HuH-7 (cell line): ENCODE measurements at regions not wholly inside any gene's neighbourhood (a gene's known extent, or its start where the extent isn't known, plus 50 kb on each side); places are given as distances from the start of the nearest gene placed in this dataset.
"Not testable (repeated sequence)": the region's sequence is repeated elsewhere in the genome, so short reads cannot be mapped to it uniquely, and the experiment has no call there.

ENCODE experiments used
- DNase-seq: peaks from one replicate; pipeline ENCODE4 v3.0.0; 2011; ENCODE audit warnings: low spot score

- DNase-seq = not testable (repeated sequence)
These were observed 213.2 kb downstream of the BANP start for GRCh38 chr16:88164196-88165039.

GRCh38 chr16:88165040-88165544, 213.9 kb downstream of the BANP start:
- not testable (repeated sequence) for DNase-seq

DNA sequence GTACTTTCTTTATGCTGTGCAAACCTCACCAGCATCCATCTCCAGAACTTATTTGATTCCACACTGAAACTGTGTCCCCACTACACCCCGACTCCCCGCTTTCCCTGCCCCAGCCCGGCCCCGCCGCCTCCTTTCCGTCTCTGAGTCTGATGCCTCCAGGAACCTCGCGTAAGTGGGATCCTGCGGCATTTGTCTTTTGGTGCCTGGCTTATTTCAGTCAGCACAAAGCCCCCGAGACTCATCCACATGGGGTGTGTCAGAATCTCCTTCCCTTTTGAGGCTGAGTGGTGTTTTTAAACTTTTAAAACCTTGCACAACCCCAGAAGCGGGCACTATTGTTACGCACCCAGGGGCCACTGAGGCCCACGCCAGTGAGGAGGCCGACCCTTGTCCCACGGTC, 214.4 kb downstream of the BANP start:
- DNase-seq = not testable (repeated sequence)

GRCh38 chr16:88166209-88166773, 215.1 kb downstream of the BANP start:
- not testable (repeated sequence) for DNase-seq

GRCh38 chr16:88167798-88168556, 214.8 kb upstream of the ZNF469 start:
- not testable (repeated sequence) for DNase-seq

GRCh38 chr16:88168557-88168949, 214.2 kb upstream of the ZNF469 start:
- DNase-seq = not testable (repeated sequence)

- not testable (repeated sequence) for DNase-seq
These were observed 213.5 kb upstream of the ZNF469 start for GRCh38 chr16:88169136-88169830.

- not testable (repeated sequence) for DNase-seq
These were observed 213.0 kb upstream of the ZNF469 start for GRCh38 chr16:88169831-88170165.

DNA sequence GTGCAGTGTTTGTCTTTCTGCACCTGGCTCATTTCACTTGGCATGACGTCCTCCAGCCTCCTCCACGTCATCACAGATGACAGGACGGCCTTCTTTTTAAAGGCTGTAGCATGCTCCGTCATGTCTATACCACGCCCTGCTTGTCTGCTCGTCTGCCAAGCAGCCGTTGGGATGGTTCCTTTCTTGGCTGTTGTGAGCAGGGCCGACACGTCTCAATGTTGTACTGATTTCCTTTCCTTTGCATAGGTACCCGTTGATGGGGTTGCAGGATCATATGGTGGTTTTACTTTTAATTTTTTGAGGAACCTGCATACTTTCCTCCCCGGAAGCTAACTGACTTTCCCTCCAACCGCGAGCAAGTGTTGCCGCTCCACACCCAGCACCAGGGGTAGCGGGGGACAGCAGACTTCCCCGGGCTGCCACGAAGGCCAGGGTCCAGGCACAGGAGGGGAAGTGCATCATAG, 212.2 kb upstream of the ZNF469 start:
- no peak for DNase-seq

GRCh38 chr16:88171126-88171525, 211.6 kb upstream of the ZNF469 start:
- DNase-seq = not testable (repeated sequence)

DNA sequence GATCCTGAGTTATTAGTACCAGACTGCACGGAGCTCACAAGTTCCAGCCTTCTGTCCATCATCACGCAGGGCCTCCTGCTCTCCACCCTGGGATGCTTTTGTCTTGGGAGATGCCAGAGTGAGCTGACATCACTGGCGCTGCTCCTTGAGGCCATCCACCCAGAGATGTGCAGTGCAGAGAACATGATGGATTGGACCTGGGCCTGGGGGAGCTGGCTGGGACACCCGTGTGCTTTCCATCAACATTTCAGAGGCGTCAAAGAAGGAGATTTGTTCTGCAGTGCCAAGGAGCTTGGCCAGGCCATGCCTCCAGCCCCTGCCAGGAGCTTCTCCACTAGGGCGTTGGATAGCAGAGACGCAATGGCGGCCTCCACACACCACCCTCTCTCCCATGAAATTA, 206.6 kb upstream of the ZNF469 start:
- DNase-seq = not testable (repeated sequence)

- not testable (repeated sequence) for DNase-seq
These were observed 206.1 kb upstream of the ZNF469 start for GRCh38 chr16:88176591-88177180.

DNA sequence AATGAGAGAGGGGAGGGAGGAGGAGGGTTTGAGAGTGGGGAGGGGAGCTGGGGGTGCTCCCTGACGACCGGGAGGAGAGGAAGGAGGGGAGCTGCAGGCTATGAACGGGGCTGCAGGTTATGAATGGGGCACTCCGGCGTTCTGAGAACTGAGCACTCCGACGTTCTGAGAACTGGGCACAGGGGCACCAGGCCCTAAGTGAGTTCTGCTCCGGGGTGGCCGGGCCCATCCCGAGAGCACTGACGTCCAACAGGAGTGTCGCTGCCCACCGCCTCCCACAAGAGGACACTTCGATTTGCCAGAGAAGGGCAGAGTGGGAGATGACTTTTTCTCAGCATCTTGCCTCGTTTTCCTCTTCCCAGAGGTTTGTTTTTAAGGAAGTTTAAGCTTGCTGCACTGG, 204.5 kb upstream of the ZNF469 start:
- DNase-seq = not testable (repeated sequence)

GRCh38 chr16:88178896-88179295, 203.9 kb upstream of the ZNF469 start:
- not testable (repeated sequence) for DNase-seq

DNA sequence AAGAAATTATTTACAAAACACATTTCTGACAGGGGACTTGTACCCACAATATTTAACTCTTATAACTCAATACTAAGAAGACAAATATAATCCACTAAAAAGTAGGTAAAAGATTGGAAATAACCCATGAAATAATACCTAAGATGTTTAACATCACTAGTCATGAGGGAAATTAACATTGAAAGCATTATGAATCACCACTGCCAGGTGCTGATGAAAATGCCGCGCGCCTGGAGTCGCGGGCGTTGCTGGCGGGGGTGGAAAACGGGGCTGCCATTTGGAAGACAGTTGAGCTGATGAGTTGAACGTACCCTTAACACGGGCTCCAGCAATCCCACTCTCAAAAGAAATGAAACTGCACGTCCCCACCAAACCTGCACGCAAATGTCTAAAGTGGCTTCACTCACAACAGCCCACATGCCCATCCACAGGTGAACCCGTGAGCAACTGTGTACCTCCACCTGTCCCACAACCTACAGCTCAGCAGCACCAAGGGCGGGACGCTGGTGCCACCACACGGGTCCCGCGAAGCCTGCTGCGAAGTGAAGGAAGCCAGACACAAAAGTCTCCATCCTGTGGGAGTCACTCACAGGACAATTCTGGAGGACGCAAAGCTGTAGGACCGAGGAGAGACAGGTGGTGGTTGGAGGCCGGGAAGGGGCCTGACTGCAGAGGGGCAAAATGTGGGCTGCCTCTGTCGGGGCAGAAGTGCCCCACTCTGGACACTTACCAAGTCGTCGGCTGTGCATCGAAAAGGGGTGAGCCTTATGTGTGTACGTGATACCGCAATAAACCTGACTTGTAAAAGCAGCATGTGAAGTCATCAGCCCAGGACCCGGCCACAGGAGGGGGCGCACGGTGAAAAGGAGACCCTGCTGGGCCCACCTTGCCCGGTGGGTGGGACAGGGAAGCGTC, 199.5 kb upstream of the ZNF469 start:
- not testable (repeated sequence) for DNase-seq

DNA sequence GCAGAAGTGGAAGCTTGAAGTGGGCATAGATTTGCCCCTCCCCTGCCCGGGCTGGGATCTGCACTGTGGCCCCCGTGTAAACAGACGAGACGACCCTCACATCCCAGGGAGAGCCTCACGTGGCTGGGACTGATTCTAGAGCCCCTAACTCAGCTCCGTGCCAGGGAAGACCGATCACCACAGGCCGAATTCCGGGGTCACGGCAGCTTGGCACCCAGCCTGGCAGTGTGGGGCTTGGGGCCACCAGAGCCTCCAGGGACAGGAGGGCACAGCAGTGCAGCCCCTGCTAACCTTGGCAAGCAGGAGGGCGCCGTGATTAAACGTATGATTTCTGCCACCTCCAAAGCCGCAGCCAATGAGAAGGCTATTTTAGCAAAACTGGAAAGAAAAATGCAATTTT, 198.7 kb upstream of the ZNF469 start:
- DNase-seq = not testable (repeated sequence)

GRCh38 chr16:88184566-88185355, 198.0 kb upstream of the ZNF469 start:
- DNase-seq = not testable (repeated sequence)

- not testable (repeated sequence) for DNase-seq
These were observed 197.4 kb upstream of the ZNF469 start for GRCh38 chr16:88185406-88185805.
